ENCODE measurements at regions not wholly inside any gene's neighbourhood (a gene's known extent, or its start where the extent isn't known, plus 50 kb on each side); places are given as distances from the start of the nearest gene placed in this dataset.

- WGBS, 2 experiments (ENCODE audit: extremely low coverage in 1 of 2, insufficient coverage in 1 of 2, insufficient read length in 1 of 2, insufficient replicate concordance in 2 of 2, low coverage in 1 of 2, low lambda C conversion rate in 2 of 2, missing lambda C conversion rate in 1 of 2), result 91% methylated on average over 3 of the region's 3 CpGs; no CpG with 5 or more reads in 1 of the 2 experiments
- H3K4ac ChIP-seq (replicated peaks; ENCODE audit: insufficient read length, low read depth, low read length), result no peak overlapping the region
- H2AFZ ChIP-seq (ENCODE audit: low read length), result no peak overlapping the region
- TF ChIP-seq RBBP5 (IDR thresholded peaks at IDR 0.05; ENCODE audit: borderline replicate concordance, low read depth, low read length), result no peak
- TF ChIP-seq, protein P1, sequence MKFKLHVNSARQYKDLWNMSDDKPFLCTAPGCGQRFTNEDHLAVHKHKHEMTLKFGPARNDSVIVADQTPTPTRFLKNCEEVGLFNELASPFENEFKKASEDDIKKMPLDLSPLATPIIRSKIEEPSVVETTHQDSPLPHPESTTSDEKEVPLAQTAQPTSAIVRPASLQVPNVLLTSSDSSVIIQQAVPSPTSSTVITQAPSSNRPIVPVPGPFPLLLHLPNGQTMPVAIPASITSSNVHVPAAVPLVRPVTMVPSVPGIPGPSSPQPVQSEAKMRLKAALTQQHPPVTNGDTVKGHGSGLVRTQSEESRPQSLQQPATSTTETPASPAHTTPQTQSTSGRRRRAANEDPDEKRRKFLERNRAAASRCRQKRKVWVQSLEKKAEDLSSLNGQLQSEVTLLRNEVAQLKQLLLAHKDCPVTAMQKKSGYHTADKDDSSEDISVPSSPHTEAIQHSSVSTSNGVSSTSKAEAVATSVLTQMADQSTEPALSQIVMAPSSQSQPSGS (IDR thresholded peaks at IDR 0.05; ENCODE audit: low read length), result no peak
- no peak for TF ChIP-seq ASH2L (IDR thresholded peaks at IDR 0.05; ENCODE audit: low read length)
- no peak for TF ChIP-seq TAF1 (IDR thresholded peaks at IDR 0.05; ENCODE audit: low read depth, low read length)
- no peak for TF ChIP-seq MAX (IDR thresholded peaks at IDR 0.05)
- no peak for TF ChIP-seq KDM4A (IDR thresholded peaks at IDR 0.05; ENCODE audit: low read depth, low read length, severe bottlenecking)
- TF ChIP-seq, protein P2, sequence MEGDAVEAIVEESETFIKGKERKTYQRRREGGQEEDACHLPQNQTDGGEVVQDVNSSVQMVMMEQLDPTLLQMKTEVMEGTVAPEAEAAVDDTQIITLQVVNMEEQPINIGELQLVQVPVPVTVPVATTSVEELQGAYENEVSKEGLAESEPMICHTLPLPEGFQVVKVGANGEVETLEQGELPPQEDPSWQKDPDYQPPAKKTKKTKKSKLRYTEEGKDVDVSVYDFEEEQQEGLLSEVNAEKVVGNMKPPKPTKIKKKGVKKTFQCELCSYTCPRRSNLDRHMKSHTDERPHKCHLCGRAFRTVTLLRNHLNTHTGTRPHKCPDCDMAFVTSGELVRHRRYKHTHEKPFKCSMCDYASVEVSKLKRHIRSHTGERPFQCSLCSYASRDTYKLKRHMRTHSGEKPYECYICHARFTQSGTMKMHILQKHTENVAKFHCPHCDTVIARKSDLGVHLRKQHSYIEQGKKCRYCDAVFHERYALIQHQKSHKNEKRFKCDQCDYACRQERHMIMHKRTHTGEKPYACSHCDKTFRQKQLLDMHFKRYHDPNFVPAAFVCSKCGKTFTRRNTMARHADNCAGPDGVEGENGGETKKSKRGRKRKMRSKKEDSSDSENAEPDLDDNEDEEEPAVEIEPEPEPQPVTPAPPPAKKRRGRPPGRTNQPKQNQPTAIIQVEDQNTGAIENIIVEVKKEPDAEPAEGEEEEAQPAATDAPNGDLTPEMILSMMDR (IDR thresholded peaks at IDR 0.05; ENCODE audit: control extremely low read depth in 1 of 3, insufficient read depth in 1 of 3, low read depth in 1 of 3, low read length in 3 of 3), result no peak
- no peak for TF ChIP-seq CEBPB (IDR thresholded peaks at IDR 0.05; ENCODE audit: low read depth, low read length)
- no peak for TF ChIP-seq PHF8 (conservative IDR thresholded peaks at IDR 0.05; ENCODE audit: low read depth, low read length)
Measured at GRCh38 chr1:232108598-232108997, 482.0 kb downstream of the DISC1 start.

More at GRCh38 chr1:232108598-232108997, 482.0 kb downstream of the DISC1 start:
- Histone ChIP-seq H3K23me2 (ENCODE audit: low read depth, low read length) (peaks cover 5% of the 10 kb centered on the region; the same call in 1 of the 2 replicates), H4K20me1 (replicated peaks in 1 of 2; ENCODE audit: control insufficient read depth in 1 of 2, insufficient read depth in 2 of 2, low read length in 2 of 2) (no peaks in the 10 kb centered on the region), H4K91ac (replicated peaks; ENCODE audit: insufficient read length, low read length) (no peak overlapping the region), H3K9me3 (ENCODE audit: insufficient read depth in 2 of 2, low read depth in 1 of 2, low read length in 1 of 2) (no peaks in the 10 kb centered on the region), H3K36me3 (ENCODE audit: control insufficient read depth in 2 of 4, insufficient read depth in 4 of 4, low read length in 3 of 4) (no peaks in the 10 kb centered on the region; a peak in 1 of 8 replicates), H2BK12ac (ENCODE audit: low read depth, low read length) (no peak overlapping the region), H2BK15ac (ENCODE audit: low read length) (no peak overlapping the region), H3K9ac (replicated peaks in 1 of 4; ENCODE audit: extremely low read depth in 1 of 4, low read depth in 3 of 4, low read length in 3 of 4) (no peak overlapping the region), H3K56ac (replicated peaks; ENCODE audit: insufficient read length, low read depth, low read length) (no peak overlapping the region), H3K79me2 (ENCODE audit: control insufficient read depth in 1 of 2, insufficient read depth in 2 of 2, low read length in 2 of 2) (peaks cover 0 to 8% of the 10 kb centered on the region in 2 experiments; a peak in 2 of 4 replicates), H3K79me1 (ENCODE audit: low read depth, low read length) (no peaks in the 10 kb centered on the region), H3K18ac (ENCODE audit: extremely low read depth, low read length) (peak overlapping the region; percentile 14; the same call in 1 of the 2 replicates), H3K4me3 (ENCODE audit: extremely low read depth in 1 of 4, insufficient read depth in 2 of 4, low read depth in 3 of 4, low read length in 4 of 4) (no peak overlapping the region), H3K27ac (ENCODE audit: low read depth, low read length) (no peak overlapping the region), H4K8ac (ENCODE audit: extremely low read depth, insufficient read depth, low read length) (peak overlapping the region; percentile 35; the same call in 1 of the 2 replicates), H3K4me2 (ENCODE audit: insufficient read depth in 1 of 2, low read depth in 2 of 2, low read length in 2 of 2) (no peak overlapping the region; a peak in 1 of 4 replicates), H2BK5ac (ENCODE audit: low read depth, low read length) (peak overlapping the region; percentile 35; the same call in 1 of the 2 replicates), H3K23ac (ENCODE audit: insufficient read length) (no peak overlapping the region), H2AK5ac (ENCODE audit: low read depth, low read length) (no peak overlapping the region), H3K27me3 (replicated peaks in 1 of 4; ENCODE audit: control insufficient read depth in 3 of 4, extremely low read depth in 1 of 4, insufficient read depth in 3 of 4, low read length in 3 of 4) (no peaks in the 10 kb centered on the region), H3K4me1 (replicated peaks in 1 of 4; ENCODE audit: control insufficient read depth in 3 of 4, insufficient read depth in 4 of 4, low read length in 3 of 4) (peaks cover 3 to 23% (median 15%) of the 10 kb centered on the region in 4 experiments), H2BK20ac (ENCODE audit: low read length) (no peak overlapping the region; the same call in 1 of the 2 replicates), H3K14ac (ENCODE audit: insufficient read length) (no peak overlapping the region), H4K5ac (ENCODE audit: insufficient read length, low read depth, low read length) (no peak overlapping the region), H2BK120ac (replicated peaks; ENCODE audit: low read depth, low read length) (no peak overlapping the region)
- FAIRE-seq (no peak), DNase-seq (ENCODE audit: low read depth in 1 of 2, low spot score in 2 of 2) (no peak)
- ChIA-PET POLR2A (ENCODE audit: partially characterized antibody) (interaction anchor here (0.9 to 10.1 kb wide), 2 partner anchors 20 to 58 kb away, joined by 3 to 126 read pairs; no protein-coding TSS in a partner anchor), CTCF (ENCODE audit: partially characterized antibody) (interaction anchor here (0.5 to 1.0 kb wide), 2 partner anchors 23 to 30 kb away, joined by 3 read pairs; no protein-coding TSS in a partner anchor)

All from H1 (cell line).